HepG2 (cell line): ENCODE measurements at regions not wholly inside any gene's neighbourhood (a gene's known extent, or its start where the extent isn't known, plus 50 kb on each side); places are given as distances from the start of the nearest gene placed in this dataset.

Experiments used
- ATAC-seq: fragments of 200-7000 bp; cut with Tn5 transposase; 3 replicates; pipeline ENCODE4 v1.9.1; 2020; ENCODE audit warnings: mild to moderate bottlenecking, moderate library complexity
- BruUV-seq: library from RNA; stranded (reverse); fragments of 400-500 nt; replicated peaks from 2 replicates; lab custom pipeline; 2021; lab: Mats Ljungman, UMichigan
- CTCF ChIA-PET: fragments of 300-600 bp; formaldehyde crosslinking; extraction: SDS; loops from one replicate; lab custom pipeline; 2021; ENCODE audit warnings: low total read pairs, inconsistent platforms, low intra/inter-chr PET ratio; lab: Yijun Ruan, JAX
- POLR2A ChIA-PET: fragments of 350-600 bp; sonication (Branson Sonifier 250); formaldehyde crosslinking; loops from one replicate; lab custom pipeline; 2020; ENCODE audit warnings: antibody characterized with exemption, inconsistent platforms; lab: Yijun Ruan, JAX
- DNase-seq: peaks from one replicate; pipeline ENCODE4 v3.0.0-alpha.2; 2015; ENCODE audit warnings: low spot score
- FAIRE-seq: peaks from 3 replicates; lab custom pipeline; 2011; peaks lifted over from hg19 to GRCh38; lab: Jason Lieb, UNC
- H2AFZ ChIP-seq: one replicate; pipeline ENCODE4 v1.6.1; 2011; ENCODE audit warnings: low read length, inconsistent platforms
- H3K27ac ChIP-seq: fragments of 300-600 bp; 3 replicates; pipeline ENCODE4 v1.8.0; 2011; ENCODE audit warnings: mixed run types, mild to moderate bottlenecking, mixed read lengths, low read length, inconsistent platforms; ENCODE audit not compliant: insufficient read depth; ENCODE audit errors: extremely low read length
- H3K27me3 ChIP-seq, 2 experiments: fragments of 200-600 bp in 1 of 2; 2 replicates in 1 of 2; 3 replicates in 1 of 2; pipeline versions ENCODE4 v1.6.0 to v1.8.0; 2011; ENCODE audit warnings: low read length in 2 of 2, mild to moderate bottlenecking in 2 of 2, moderate library complexity in 2 of 2, inconsistent platforms in 1 of 2; ENCODE audit not compliant: insufficient read depth in 2 of 2, control insufficient read depth in 1 of 2
- H3K36me3 ChIP-seq, 2 experiments: fragments of 200-600 bp in 1 of 2; replicated peaks in 1 of 2; 2 replicates in 1 of 2; 3 replicates in 1 of 2; pipeline versions ENCODE4 v1.5.1 to v1.8.0; 2011; ENCODE audit warnings: low read length in 2 of 2, inconsistent platforms in 1 of 2; ENCODE audit not compliant: insufficient read depth in 2 of 2, control insufficient read depth in 1 of 2
- H3K4me1 ChIP-seq: 2 replicates; pipeline ENCODE4 v1.5.1; 2012; ENCODE audit warnings: low read length, inconsistent platforms; ENCODE audit not compliant: insufficient read depth
- H3K4me2 ChIP-seq: 2 replicates; pipeline ENCODE4 v1.6.0; 2011; ENCODE audit warnings: low read depth, low read length, inconsistent platforms
- H3K4me3 ChIP-seq, 3 experiments: fragments of 200-600 bp in 1 of 3; sonication (generic), shearing (Covaris generic) in 1 of 3; replicated peaks in 1 of 3; 2 replicates each; pipeline ENCODE4 v1.5.1; 2011 to 2016; ENCODE audit warnings: low read length in 3 of 3, inconsistent platforms in 2 of 3, low read depth in 2 of 3, mild to moderate bottlenecking in 2 of 3, control low read depth in 1 of 3, mixed read lengths in 1 of 3; ENCODE audit not compliant: insufficient read depth in 1 of 3
- H3K79me2 ChIP-seq: one replicate; pipeline ENCODE4 v1.6.1; 2011; ENCODE audit warnings: low read length, inconsistent platforms; ENCODE audit not compliant: insufficient read depth
- H3K9ac ChIP-seq: 2 replicates; pipeline ENCODE4 v1.6.0; 2011; ENCODE audit warnings: mild to moderate bottlenecking, low read depth, low read length, inconsistent platforms; ENCODE audit not compliant: insufficient read depth
- H3K9me3 ChIP-seq: 2 replicates; pipeline ENCODE4 v1.5.1; 2012; ENCODE audit warnings: mild to moderate bottlenecking, low read length
- H4K20me1 ChIP-seq: 2 replicates; pipeline ENCODE4 v1.6.0; 2011; ENCODE audit warnings: inconsistent platforms, mild to moderate bottlenecking, low read length, moderate library complexity; ENCODE audit not compliant: insufficient read depth
- ARID2 ChIP-seq: sonication (generic); formaldehyde crosslinking; IDR thresholded peaks from 2 replicates; pipeline ENCODE4 v1.8.1; 2022; ENCODE audit warnings: mild to moderate bottlenecking, missing genetic modification reagents, borderline replicate concordance
- ATF3 ChIP-seq: sonication (generic); formaldehyde crosslinking; IDR thresholded peaks from 2 replicates; pipeline ENCODE4 v1.4.0; 2020; ENCODE audit warnings: missing genetic modification reagents
- CBFB ChIP-seq: sonication (generic); formaldehyde crosslinking; IDR thresholded peaks from 2 replicates; pipeline ENCODE4 v1.4.0; 2020; ENCODE audit warnings: missing genetic modification reagents
- CREB3 ChIP-seq: sonication (generic); formaldehyde crosslinking; IDR thresholded peaks from 2 replicates; pipeline ENCODE4 v1.5.0; 2020; ENCODE audit warnings: missing genetic modification reagents
- EEA1 ChIP-seq: sonication (generic); formaldehyde crosslinking; IDR thresholded peaks from 2 replicates; pipeline ENCODE4 v1.5.1; 2020; ENCODE audit warnings: mild to moderate bottlenecking, missing genetic modification reagents, borderline replicate concordance
- MXD1 ChIP-seq: sonication (generic); formaldehyde crosslinking; IDR thresholded peaks from 2 replicates; pipeline ENCODE4 v1.4.0; 2020; ENCODE audit warnings: mild to moderate bottlenecking, missing genetic modification reagents
- RFXANK ChIP-seq: IDR thresholded peaks from 2 replicates; pipeline ENCODE4 v1.6.1; 2016
- SSRP1 ChIP-seq: IDR thresholded peaks from 2 replicates; pipeline ENCODE4 v1.6.1; 2016; ENCODE audit warnings: control low read depth
- ZBTB39 ChIP-seq: sonication (generic); formaldehyde crosslinking; IDR thresholded peaks from 2 replicates; pipeline ENCODE4 v1.5.0; 2020; ENCODE audit warnings: missing genetic modification reagents
- ZNF318 ChIP-seq: sonication (generic); formaldehyde crosslinking; IDR thresholded peaks from 2 replicates; pipeline ENCODE4 v1.4.0; 2020; ENCODE audit warnings: mild to moderate bottlenecking, missing genetic modification reagents
- ZNF510 ChIP-seq: sonication (generic); formaldehyde crosslinking; IDR thresholded peaks from 2 replicates; pipeline ENCODE4 v1.4.0; 2020; ENCODE audit warnings: low read depth, mild to moderate bottlenecking, missing genetic modification reagents
- ZNF547 ChIP-seq: sonication (generic); formaldehyde crosslinking; IDR thresholded peaks from 2 replicates; pipeline ENCODE4 v1.5.1; 2020; ENCODE audit warnings: mild to moderate bottlenecking, missing genetic modification reagents
- ZNF614 ChIP-seq: IDR thresholded peaks from 2 replicates; pipeline ENCODE4 v1.6.1; 2018; ENCODE audit warnings: missing biosample characterization, missing genetic modification reagents, inconsistent platforms, borderline replicate concordance
- ZNF737 ChIP-seq: sonication (generic); formaldehyde crosslinking; IDR thresholded peaks from 2 replicates; pipeline ENCODE4 v1.5.0; 2020; ENCODE audit warnings: missing genetic modification reagents, mild to moderate bottlenecking, borderline replicate concordance
- ZSCAN9 ChIP-seq: IDR thresholded peaks from 2 replicates; pipeline ENCODE4 v1.6.1; 2016; ENCODE audit warnings: borderline replicate concordance
- WGBS: methylation state at CpG from one replicate; pipeline ENCODE4 v1.1.6; 2017; ENCODE audit warnings: low lambda C conversion rate; 5-methylcytosine and 5-hydroxymethylcytosine counted together
- in situ Hi-C: cut with HindIII; loops from 2 replicates; pipeline ENCODE4 v1.10.0; 2017; ENCODE audit warnings: low pct_unique_long_range_greater_than_20kb; ENCODE audit not compliant: extremely low pct_ligation_motif_present
- intact Hi-C: fragments of 100-400 bp; cut with micrococcal nuclease; formaldehyde crosslinking; loops from one replicate; pipeline ENCODE4 v1.10.0; 2022; ENCODE audit not compliant: unreplicated experiment

GRCh38 chr10:130425169-130425568 is 289.0 kb downstream of the GLRX3 start:
- Histone ChIP-seq H3K4me2 (no peak overlapping the region), H3K9ac (no peak overlapping the region), H2AFZ (no peak overlapping the region), H4K20me1 (no peaks in the 10 kb centered on the region), H3K4me3 (no peak overlapping the region), H3K9me3 (peaks cover 70% of the 10 kb centered on the region), H3K27ac (no peak overlapping the region), H3K27me3 (no peaks in the 10 kb centered on the region; a peak in 1 of 5 replicates), H3K4me1 (no peaks in the 10 kb centered on the region), H3K36me3 (no peaks in the 10 kb centered on the region), H3K79me2 (no peaks in the 10 kb centered on the region)
- WGBS = 13% methylated on average over 5 of the region's 5 CpGs
- intact Hi-C loops = no loop called here
- ChIA-PET CTCF (no interaction called here), POLR2A (no interaction called here)
- in situ Hi-C loops = no loop called here
- ATAC-seq (no peak), FAIRE-seq (no peak), DNase-seq (no peak)
- BruUV-seq = no TSS peak
- TF ChIP-seq MXD1 (no peak), ZNF737 (CRISPR knock-in tag) (no peak), ZNF318 (CRISPR knock-in tag) (no peak), ZNF547 (CRISPR knock-in tag) (no peak), ZBTB39 (CRISPR knock-in tag) (no peak), ATF3 (CRISPR knock-in tag) (no peak), CBFB (CRISPR knock-in tag) (no peak), ARID2 (CRISPR knock-in tag) (no peak), RFXANK (CRISPR knock-in tag) (no peak), EEA1 (no peak), SSRP1 (CRISPR knock-in tag) (no peak), ZSCAN9 (CRISPR knock-in tag) (no peak), CREB3 (CRISPR knock-in tag) (no peak), ZNF510 (no peak), ZNF614 (CRISPR knock-in tag) (no peak)
